Stomach (tissue), 4 donors: ENCODE measurements at regions not wholly inside any gene's neighbourhood (a gene's known extent, or its start where the extent isn't known, plus 50 kb on each side); places are given as distances from the start of the nearest gene placed in this dataset.

Source experiments
- CTCF ChIP-seq, 7 experiments: fragments of 450-650 bp in 4 of 7; fragments of 200-600 bp in 3 of 7; sonication (generic) in 3 of 7; IDR thresholded peaks; one replicate each; pipeline ENCODE4 v1.5.1; 2016 to 2019; ENCODE audit warnings: antibody characterized with exemption in 7 of 7, control low read depth in 2 of 7, mild to moderate bottlenecking in 1 of 7
- POLR2AphosphoS5 ChIP-seq, 3 donors: sonication (generic); formaldehyde crosslinking; IDR thresholded peaks; one replicate each; pipeline ENCODE4 v1.6.1; 2016; ENCODE audit warnings: antibody characterized with exemption in 3 of 3

GRCh38 chr22:22044153-22044552 is 61.6 kb upstream of the TOP3B start:
- TF ChIP-seq CTCF (IDR thresholded peaks at IDR 0.05) (no peak), POLR2AphosphoS5 (IDR thresholded peaks at IDR 0.05) (no peak)
